ENCODE measurements at regions not wholly inside any gene's neighbourhood (a gene's known extent, or its start where the extent isn't known, plus 50 kb on each side); places are given as distances from the start of the nearest gene placed in this dataset.
"Not testable (repeated sequence)": the region's sequence is repeated elsewhere in the genome, so short reads cannot be mapped to it uniquely, and the experiment has no call there.

DNA sequence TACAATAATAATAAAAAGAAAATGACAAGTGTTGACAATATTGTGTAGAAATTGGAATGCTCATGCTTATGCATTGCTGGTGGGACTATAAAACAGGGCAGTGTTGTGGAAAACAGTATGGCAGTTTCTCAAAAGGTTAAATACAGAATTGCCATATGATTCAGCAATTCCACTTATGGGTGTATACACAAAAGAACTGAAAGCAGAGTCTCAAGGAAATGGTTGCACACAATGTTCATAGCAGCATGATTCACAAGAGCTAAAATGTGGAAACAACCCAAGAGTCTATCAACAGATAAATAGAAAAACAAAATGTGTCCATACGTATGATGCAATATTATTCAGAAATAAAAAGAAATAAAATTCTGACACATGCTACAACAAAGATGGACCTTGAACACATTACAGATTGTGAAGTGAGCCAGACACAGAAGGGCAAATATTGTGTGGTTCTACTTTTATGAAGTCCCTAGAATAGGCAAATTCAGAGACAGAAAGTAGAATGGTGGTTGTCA lies 64.8 kb upstream of the GRM8 start:
- Histone ChIP-seq H3K27me3 (ENCODE audit: control insufficient read depth, insufficient read depth, low read length) (no peaks in the 10 kb centered on the region), H3K4me3 (ENCODE audit: insufficient read depth, low read depth, low read length) (no peak overlapping the region), H3K36me3 (replicated peaks; ENCODE audit: control insufficient read depth, insufficient read depth, low read length) (no peaks in the 10 kb centered on the region)
- DNase-seq: no peak

DNA sequence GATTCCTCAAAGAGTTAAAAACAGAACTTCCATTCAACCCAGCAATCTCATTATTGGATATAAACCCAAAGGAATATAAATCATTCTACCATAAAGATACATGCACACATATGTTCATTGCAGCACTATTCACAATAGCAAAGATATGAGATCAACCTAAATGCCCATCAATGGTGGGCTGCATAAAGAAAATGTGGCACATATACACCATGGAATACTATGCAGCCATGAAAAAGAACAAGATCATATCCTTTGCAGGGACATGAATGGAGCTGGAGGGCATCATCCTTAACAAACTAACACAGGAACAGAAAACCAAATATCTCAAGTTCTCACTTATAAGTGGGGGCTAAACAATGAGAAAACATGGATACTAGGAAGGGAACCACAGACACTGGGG lies 64.1 kb upstream of the GRM8 start:
- not testable (repeated sequence) for H3K27me3 ChIP-seq (ENCODE audit: control insufficient read depth, insufficient read depth, low read length); H3K4me3 ChIP-seq (ENCODE audit: insufficient read depth, low read depth, low read length); DNase-seq; H3K36me3 ChIP-seq (replicated peaks; ENCODE audit: control insufficient read depth, insufficient read depth, low read length)

DNA sequence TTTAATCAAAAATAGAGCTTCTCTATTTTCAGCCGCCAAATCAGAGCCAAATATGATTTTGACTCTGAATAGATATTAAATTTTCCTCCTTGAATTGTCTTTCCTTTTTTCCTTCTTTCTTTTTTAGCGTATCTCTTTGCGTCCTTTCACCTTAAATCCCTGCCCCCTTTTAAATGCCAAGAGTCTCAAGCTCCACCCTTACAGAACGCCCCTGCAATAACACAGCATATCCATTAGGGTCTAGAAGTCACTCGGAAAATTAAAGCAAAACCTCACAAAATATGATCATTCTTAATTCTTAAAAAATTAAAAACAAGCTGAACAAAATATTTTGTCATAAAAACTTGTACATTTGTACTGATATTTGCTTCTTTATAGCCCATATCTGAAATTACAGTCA lies 51.3 kb upstream of the GRM8 start:
- peak; percentile 15 for DNase-seq
- Histone ChIP-seq H3K4me3 (ENCODE audit: insufficient read depth, low read depth, low read length) (no peak overlapping the region), H3K36me3 (replicated peaks; ENCODE audit: control insufficient read depth, insufficient read depth, low read length) (no peaks in the 10 kb centered on the region), H3K27me3 (ENCODE audit: control insufficient read depth, insufficient read depth, low read length) (no peaks in the 10 kb centered on the region)

DNA sequence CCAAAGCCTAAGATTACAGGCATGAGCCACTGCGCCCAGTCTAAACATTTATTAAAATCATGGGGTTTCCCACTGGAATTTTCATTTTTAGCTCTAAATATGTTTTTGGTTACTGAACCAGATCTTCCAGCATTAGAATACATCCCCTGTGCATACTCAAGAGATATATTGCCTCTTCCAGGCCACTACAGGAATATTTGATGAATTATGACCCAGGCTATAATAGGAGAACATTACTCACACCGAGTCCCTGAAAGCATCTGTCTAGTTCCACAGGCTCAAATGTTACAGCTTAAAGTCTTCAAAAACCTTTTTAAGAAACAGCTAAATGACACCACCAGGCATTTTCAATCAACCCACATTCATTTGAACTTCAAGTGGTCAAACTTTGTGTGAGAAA lies 50.4 kb upstream of the GRM8 start:
- DNase-seq: no peak
- Histone ChIP-seq H3K27me3 (ENCODE audit: control insufficient read depth, insufficient read depth, low read length) (no peaks in the 10 kb centered on the region), H3K36me3 (replicated peaks; ENCODE audit: control insufficient read depth, insufficient read depth, low read length) (no peaks in the 10 kb centered on the region)

More for the DNA sequence above, 50.4 kb upstream of the GRM8 start:
- H3K4me3 ChIP-seq (ENCODE audit: insufficient read depth, low read depth, low read length): no peak overlapping the region
